GM12878 (cell line): ENCODE measurements at regions not wholly inside any gene's neighbourhood (a gene's known extent, or its start where the extent isn't known, plus 50 kb on each side); places are given as distances from the start of the nearest gene placed in this dataset.

Experiments
- CEBPB ChIP-seq, 2 experiments: fragments of 150-350 bp in 1 of 2; IDR thresholded peaks; 2 replicates each; pipeline ENCODE4 v1.6.1; 2012 to 2014; ENCODE audit warnings: low read depth in 2 of 2, low read length in 2 of 2, borderline replicate concordance in 1 of 2, inconsistent platforms in 1 of 2
- FOXK2 ChIP-seq: fragments of 450-650 bp; IDR thresholded peaks from 2 replicates; pipeline ENCODE4 v1.6.1; 2017; ENCODE audit warnings: mild to moderate bottlenecking, moderate library complexity
- HCFC1 ChIP-seq: fragments of 150-350 bp; IDR thresholded peaks from 2 replicates; pipeline ENCODE4 v1.6.1; 2014; ENCODE audit warnings: low read length
- HDAC6 ChIP-seq: fragments of 200-600 bp; sonication (generic); IDR thresholded peaks from one replicate; pipeline ENCODE4 v1.8.0; 2017; ENCODE audit warnings: antibody characterized with exemption; ENCODE audit not compliant: unreplicated experiment
- MEF2A ChIP-seq: IDR thresholded peaks from 2 replicates; pipeline ENCODE4 v1.6.1; 2011; ENCODE audit warnings: low read depth, mild to moderate bottlenecking, low read length, moderate library complexity; ENCODE audit not compliant: insufficient read depth
- MLLT1 ChIP-seq: fragments of 450-650 bp; IDR thresholded peaks from 2 replicates; pipeline ENCODE4 v1.6.1; 2016; ENCODE audit warnings: mild to moderate bottlenecking
- POLR2A ChIP-seq: IDR thresholded peaks from 2 replicates; pipeline ENCODE4 v1.6.1; 2011; ENCODE audit warnings: low read depth, mild to moderate bottlenecking, low read length
- POLR2AphosphoS2 ChIP-seq: IDR thresholded peaks from 2 replicates; pipeline ENCODE4 v1.6.1; 2011; ENCODE audit warnings: low read depth, mild to moderate bottlenecking, low read length, improper control_type of control experiment, moderate library complexity
- POLR2AphosphoS5 ChIP-seq: IDR thresholded peaks from 2 replicates; pipeline ENCODE4 v1.6.1; 2011; ENCODE audit warnings: mild to moderate bottlenecking, low read length, inconsistent platforms
- RB1 ChIP-seq: fragments of 450-650 bp; formaldehyde crosslinking; IDR thresholded peaks from 2 replicates; pipeline ENCODE4 v1.6.1; 2017; ENCODE audit warnings: mild to moderate bottlenecking, borderline replicate concordance
- SMC3 ChIP-seq: IDR thresholded peaks from 2 replicates; pipeline ENCODE4 v1.6.1; 2011; ENCODE audit warnings: low read length, improper control_type of control experiment, borderline replicate concordance
- SRF ChIP-seq, 2 experiments: IDR thresholded peaks; 2 replicates each; pipeline ENCODE4 v1.6.1; 2011; ENCODE audit warnings: low read depth in 2 of 2, low read length in 2 of 2, mild to moderate bottlenecking in 1 of 2, moderate library complexity in 1 of 2
- TARDBP ChIP-seq: IDR thresholded peaks from 2 replicates; pipeline ENCODE4 v1.6.1; 2016; ENCODE audit warnings: borderline replicate concordance
- TBL1XR1 ChIP-seq: IDR thresholded peaks from 2 replicates; pipeline ENCODE4 v1.6.1; 2012; ENCODE audit warnings: low read depth, low read length, improper control_type of control experiment
- TCF3 ChIP-seq: IDR thresholded peaks from 2 replicates; pipeline ENCODE4 v1.6.1; 2012; ENCODE audit warnings: low read depth, mild to moderate bottlenecking, low read length, borderline replicate concordance; ENCODE audit not compliant: insufficient read depth
- WRNIP1 ChIP-seq: IDR thresholded peaks from 2 replicates; pipeline ENCODE4 v1.6.1; 2011; ENCODE audit warnings: low read depth, low read length, improper control_type of control experiment, borderline replicate concordance
- ZSCAN29 ChIP-seq: fragments of 450-650 bp; IDR thresholded peaks from 2 replicates; pipeline ENCODE4 v1.6.1; 2017; ENCODE audit warnings: mild to moderate bottlenecking, moderate library complexity
- TF ChIP-seq, protein P1 (sequence below): fragments of 450-650 bp; formaldehyde crosslinking; IDR thresholded peaks from 2 replicates; pipeline ENCODE4 v1.4.0; 2020; ENCODE audit warnings: mild to moderate bottlenecking, moderate library complexity
- TF ChIP-seq, protein P2 (sequence below): IDR thresholded peaks from 2 replicates; pipeline ENCODE4 v1.6.1; 2012; ENCODE audit warnings: low read depth, low read length, improper control_type of control experiment
- TF ChIP-seq, protein P3 (sequence below): fragments of 450-650 bp; IDR thresholded peaks from 2 replicates; pipeline ENCODE4 v1.6.1; 2017; ENCODE audit warnings: mild to moderate bottlenecking, moderate library complexity

GRCh38 chr18:47748847-47749599 lies 181.4 kb downstream of the SMAD2 start (continued):
- TF ChIP-seq MLLT1 (no peak), MEF2A (0 out of 2 replicates have a peak, but pooled peaks have one; percentile 19), HDAC6 (no peak), TARDBP (no peak), SRF (IDR thresholded peaks at IDR 0.05; ENCODE audit: low read depth in 2 of 2, low read length in 2 of 2) (no peak), CEBPB (IDR thresholded peaks at IDR 0.05; ENCODE audit: borderline replicate concordance in 1 of 2, low read depth in 2 of 2, low read length in 2 of 2) (no peak), POLR2AphosphoS5 (no peak), TCF3 (peak; percentile 49; the same call in 1 of the 2 replicates), SMC3 (peak; percentile 99), TBL1XR1 (no peak), RB1 (peak; percentile 97; the same call in 1 of the 2 replicates), FOXK2 (no peak), ZSCAN29 (0 out of 2 replicates have a peak, but pooled peaks have one; percentile 52), HCFC1 (no peak), WRNIP1 (no peak), POLR2AphosphoS2 (no peak), POLR2A (no peak)
- TF ChIP-seq, protein P1, sequence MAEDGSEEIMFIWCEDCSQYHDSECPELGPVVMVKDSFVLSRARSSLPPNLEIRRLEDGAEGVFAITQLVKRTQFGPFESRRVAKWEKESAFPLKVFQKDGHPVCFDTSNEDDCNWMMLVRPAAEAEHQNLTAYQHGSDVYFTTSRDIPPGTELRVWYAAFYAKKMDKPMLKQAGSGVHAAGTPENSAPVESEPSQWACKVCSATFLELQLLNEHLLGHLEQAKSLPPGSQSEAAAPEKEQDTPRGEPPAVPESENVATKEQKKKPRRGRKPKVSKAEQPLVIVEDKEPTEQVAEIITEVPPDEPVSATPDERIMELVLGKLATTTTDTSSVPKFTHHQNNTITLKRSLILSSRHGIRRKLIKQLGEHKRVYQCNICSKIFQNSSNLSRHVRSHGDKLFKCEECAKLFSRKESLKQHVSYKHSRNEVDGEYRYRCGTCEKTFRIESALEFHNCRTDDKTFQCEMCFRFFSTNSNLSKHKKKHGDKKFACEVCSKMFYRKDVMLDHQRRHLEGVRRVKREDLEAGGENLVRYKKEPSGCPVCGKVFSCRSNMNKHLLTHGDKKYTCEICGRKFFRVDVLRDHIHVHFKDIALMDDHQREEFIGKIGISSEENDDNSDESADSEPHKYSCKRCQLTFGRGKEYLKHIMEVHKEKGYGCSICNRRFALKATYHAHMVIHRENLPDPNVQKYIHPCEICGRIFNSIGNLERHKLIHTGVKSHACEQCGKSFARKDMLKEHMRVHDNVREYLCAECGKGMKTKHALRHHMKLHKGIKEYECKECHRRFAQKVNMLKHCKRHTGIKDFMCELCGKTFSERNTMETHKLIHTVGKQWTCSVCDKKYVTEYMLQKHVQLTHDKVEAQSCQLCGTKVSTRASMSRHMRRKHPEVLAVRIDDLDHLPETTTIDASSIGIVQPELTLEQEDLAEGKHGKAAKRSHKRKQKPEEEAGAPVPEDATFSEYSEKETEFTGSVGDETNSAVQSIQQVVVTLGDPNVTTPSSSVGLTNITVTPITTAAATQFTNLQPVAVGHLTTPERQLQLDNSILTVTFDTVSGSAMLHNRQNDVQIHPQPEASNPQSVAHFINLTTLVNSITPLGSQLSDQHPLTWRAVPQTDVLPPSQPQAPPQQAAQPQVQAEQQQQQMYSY, result no peak
- TF ChIP-seq, protein P2, sequence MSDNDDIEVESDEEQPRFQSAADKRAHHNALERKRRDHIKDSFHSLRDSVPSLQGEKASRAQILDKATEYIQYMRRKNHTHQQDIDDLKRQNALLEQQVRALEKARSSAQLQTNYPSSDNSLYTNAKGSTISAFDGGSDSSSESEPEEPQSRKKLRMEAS, result no peak
- TF ChIP-seq, protein P3, sequence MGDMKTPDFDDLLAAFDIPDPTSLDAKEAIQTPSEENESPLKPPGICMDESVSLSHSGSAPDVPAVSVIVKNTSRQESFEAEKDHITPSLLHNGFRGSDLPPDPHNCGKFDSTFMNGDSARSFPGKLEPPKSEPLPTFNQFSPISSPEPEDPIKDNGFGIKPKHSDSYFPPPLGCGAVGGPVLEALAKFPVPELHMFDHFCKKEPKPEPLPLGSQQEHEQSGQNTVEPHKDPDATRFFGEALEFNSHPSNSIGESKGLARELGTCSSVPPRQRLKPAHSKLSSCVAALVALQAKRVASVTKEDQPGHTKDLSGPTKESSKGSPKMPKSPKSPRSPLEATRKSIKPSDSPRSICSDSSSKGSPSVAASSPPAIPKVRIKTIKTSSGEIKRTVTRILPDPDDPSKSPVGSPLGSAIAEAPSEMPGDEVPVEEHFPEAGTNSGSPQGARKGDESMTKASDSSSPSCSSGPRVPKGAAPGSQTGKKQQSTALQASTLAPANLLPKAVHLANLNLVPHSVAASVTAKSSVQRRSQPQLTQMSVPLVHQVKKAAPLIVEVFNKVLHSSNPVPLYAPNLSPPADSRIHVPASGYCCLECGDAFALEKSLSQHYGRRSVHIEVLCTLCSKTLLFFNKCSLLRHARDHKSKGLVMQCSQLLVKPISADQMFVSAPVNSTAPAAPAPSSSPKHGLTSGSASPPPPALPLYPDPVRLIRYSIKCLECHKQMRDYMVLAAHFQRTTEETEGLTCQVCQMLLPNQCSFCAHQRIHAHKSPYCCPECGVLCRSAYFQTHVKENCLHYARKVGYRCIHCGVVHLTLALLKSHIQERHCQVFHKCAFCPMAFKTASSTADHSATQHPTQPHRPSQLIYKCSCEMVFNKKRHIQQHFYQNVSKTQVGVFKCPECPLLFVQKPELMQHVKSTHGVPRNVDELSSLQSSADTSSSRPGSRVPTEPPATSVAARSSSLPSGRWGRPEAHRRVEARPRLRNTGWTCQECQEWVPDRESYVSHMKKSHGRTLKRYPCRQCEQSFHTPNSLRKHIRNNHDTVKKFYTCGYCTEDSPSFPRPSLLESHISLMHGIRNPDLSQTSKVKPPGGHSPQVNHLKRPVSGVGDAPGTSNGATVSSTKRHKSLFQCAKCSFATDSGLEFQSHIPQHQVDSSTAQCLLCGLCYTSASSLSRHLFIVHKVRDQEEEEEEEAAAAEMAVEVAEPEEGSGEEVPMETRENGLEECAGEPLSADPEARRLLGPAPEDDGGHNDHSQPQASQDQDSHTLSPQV, result peak; percentile 93
